Glutamatergic neuron (in vitro differentiated cells): ENCODE measurements at regions not wholly inside any gene's neighbourhood (a gene's known extent, or its start where the extent isn't known, plus 50 kb on each side); places are given as distances from the start of the nearest gene placed in this dataset.

Experiments used
- DNase-seq: peaks from one replicate; pipeline ENCODE4 v3.0.0; 2022
- H3K27ac Mint-ChIP-seq: one replicate; pipeline ENCODE4 v1.8.0; 2020; ENCODE audit warnings: mild to moderate bottlenecking, mixed read lengths, inconsistent platforms; ENCODE audit not compliant: unreplicated experiment
- H3K27me3 Mint-ChIP-seq: one replicate; pipeline ENCODE4 v1.8.0; 2020; ENCODE audit warnings: mild to moderate bottlenecking, moderate library complexity, mixed read lengths, inconsistent platforms; ENCODE audit not compliant: unreplicated experiment
- H3K36me3 Mint-ChIP-seq: one replicate; pipeline ENCODE4 v1.8.0; 2020; ENCODE audit warnings: mild to moderate bottlenecking, mixed read lengths, inconsistent platforms; ENCODE audit not compliant: unreplicated experiment
- H3K4me1 Mint-ChIP-seq: one replicate; pipeline ENCODE4 v1.8.0; 2020; ENCODE audit warnings: mild to moderate bottlenecking, low read depth, mixed read lengths, inconsistent platforms; ENCODE audit not compliant: unreplicated experiment
- H3K4me3 Mint-ChIP-seq: one replicate; pipeline ENCODE4 v1.8.0; 2020; ENCODE audit warnings: mild to moderate bottlenecking, mixed read lengths, inconsistent platforms; ENCODE audit not compliant: unreplicated experiment
- H3K9me3 Mint-ChIP-seq: one replicate; pipeline ENCODE4 v1.8.0; 2020; ENCODE audit warnings: mild to moderate bottlenecking, moderate library complexity, mixed read lengths, inconsistent platforms; ENCODE audit not compliant: unreplicated experiment
- CTCF ChIP-seq: fragments of 200-600 bp; sonication (generic); IDR thresholded peaks from one replicate; pipeline ENCODE4 v1.5.0; 2021; ENCODE audit not compliant: partially characterized antibody, unreplicated experiment

- H3K4me3 Mint-ChIP-seq: no peak overlapping the region
- H3K9me3 Mint-ChIP-seq: peaks cover 11% of the 10 kb centered on the region
- TF ChIP-seq CTCF: no peak
- H3K27ac Mint-ChIP-seq: no peak overlapping the region
- peaks cover 13% of the 10 kb centered on the region for H3K36me3 Mint-ChIP-seq
- peaks cover 2% of the 10 kb centered on the region for H3K4me1 Mint-ChIP-seq
- DNase-seq: no peak
- peaks cover 9% of the 10 kb centered on the region for H3K27me3 Mint-ChIP-seq
These were observed 95.1 kb upstream of the CDH5 start for GRCh38 chr16:66271074-66272060.

GRCh38 chr16:66270333-66270927 is 96.1 kb upstream of the CDH5 start:
- H3K27me3 Mint-ChIP-seq: peaks cover 6% of the 10 kb centered on the region
- H3K27ac Mint-ChIP-seq: no peak overlapping the region
- peak; percentile 100 for TF ChIP-seq CTCF
- H3K4me3 Mint-ChIP-seq: no peak overlapping the region
- H3K36me3 Mint-ChIP-seq: peaks cover 5% of the 10 kb centered on the region
- peak; percentile 86 for DNase-seq
- peaks cover 7% of the 10 kb centered on the region for H3K9me3 Mint-ChIP-seq
- peaks cover 2% of the 10 kb centered on the region for H3K4me1 Mint-ChIP-seq

GRCh38 chr16:66269617-66270332 is 96.7 kb upstream of the CDH5 start:
- Mint-ChIP-seq H3K4me3 (no peak overlapping the region), H3K36me3 (peaks cover 5% of the 10 kb centered on the region), H3K9me3 (peaks cover 5% of the 10 kb centered on the region), H3K27me3 (peaks cover 5% of the 10 kb centered on the region), H3K27ac (no peak overlapping the region), H3K4me1 (peaks cover 2% of the 10 kb centered on the region)
- no peak for DNase-seq
- TF ChIP-seq CTCF: no peak

GRCh38 chr16:66267292-66268014 is 99.0 kb upstream of the CDH5 start:
- no peak for TF ChIP-seq CTCF
- DNase-seq: no peak
- Mint-ChIP-seq H3K27ac (no peak overlapping the region), H3K27me3 (peaks cover 3% of the 10 kb centered on the region), H3K4me1 (peaks cover 2% of the 10 kb centered on the region), H3K9me3 (peaks cover 6% of the 10 kb centered on the region), H3K4me3 (no peak overlapping the region), H3K36me3 (no peaks in the 10 kb centered on the region)
